ENCODE measurements at regions not wholly inside any gene's neighbourhood (a gene's known extent, or its start where the extent isn't known, plus 50 kb on each side); places are given as distances from the start of the nearest gene placed in this dataset.

GRCh38 chr5:27276119-27276518 is 237.7 kb upstream of the CDH9 start:
- TF ChIP-seq CTCF (IDR thresholded peaks at IDR 0.05) (no peak), POLR2A (IDR thresholded peaks at IDR 0.05) (no peak), POLR2AphosphoS5 (IDR thresholded peaks at IDR 0.05) (no peak)
